HG03432 (cell line): ENCODE measurements at regions not wholly inside any gene's neighbourhood (a gene's known extent, or its start where the extent isn't known, plus 50 kb on each side); places are given as distances from the start of the nearest gene placed in this dataset.

Experiments used
- ATAC-seq: cut with Tn5 transposase; IDR thresholded peaks from one replicate; pipeline ENCODE4 v1.9.1; 2021; ENCODE audit warnings: mild to moderate bottlenecking, moderate library complexity; ENCODE audit not compliant: unreplicated experiment

DNA sequence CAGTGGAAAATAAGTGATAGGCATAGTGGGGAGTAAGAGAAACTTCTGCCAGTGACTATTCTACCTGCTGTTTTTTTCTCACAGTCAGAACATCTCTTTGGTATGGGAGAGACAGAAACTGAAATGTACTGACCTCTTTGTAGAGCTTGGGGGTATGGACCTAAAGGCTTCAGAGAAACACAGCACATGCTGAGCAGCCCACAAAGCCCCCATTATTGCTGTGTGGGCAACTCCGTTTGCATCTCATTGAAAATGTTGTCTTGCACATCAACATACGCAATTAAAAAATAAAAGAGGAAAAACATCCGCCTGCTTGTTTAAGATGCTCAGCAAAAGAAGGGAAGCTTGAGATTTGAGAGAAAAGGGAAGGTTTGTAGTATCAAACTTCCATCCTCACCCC, 443.4 kb upstream of the SEMA6D start:
- no peak for ATAC-seq

DNA sequence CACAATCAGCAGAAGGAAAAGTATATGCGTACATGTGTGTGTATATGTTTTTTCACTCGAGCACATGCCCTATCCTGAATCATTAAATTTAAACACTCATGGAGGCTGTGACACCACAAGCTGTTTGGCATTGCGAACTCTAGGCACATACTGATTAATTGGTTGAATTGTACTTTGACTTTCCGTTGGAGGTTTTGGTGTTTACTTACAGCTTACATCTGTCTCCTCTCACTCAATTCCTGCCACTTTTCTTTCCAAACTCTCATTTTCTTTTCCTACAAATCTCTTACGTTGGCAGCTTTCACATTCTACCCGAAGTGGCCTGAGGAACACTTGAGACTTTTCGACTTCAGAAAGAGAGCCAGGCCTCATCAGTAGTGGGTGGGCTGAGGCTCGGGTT, 434.1 kb upstream of the SEMA6D start:
- no peak for ATAC-seq

- ATAC-seq, result no peak
Measured at GRCh38 chr15:47288794-47289193, 428.5 kb upstream of the SEMA6D start.

DNA sequence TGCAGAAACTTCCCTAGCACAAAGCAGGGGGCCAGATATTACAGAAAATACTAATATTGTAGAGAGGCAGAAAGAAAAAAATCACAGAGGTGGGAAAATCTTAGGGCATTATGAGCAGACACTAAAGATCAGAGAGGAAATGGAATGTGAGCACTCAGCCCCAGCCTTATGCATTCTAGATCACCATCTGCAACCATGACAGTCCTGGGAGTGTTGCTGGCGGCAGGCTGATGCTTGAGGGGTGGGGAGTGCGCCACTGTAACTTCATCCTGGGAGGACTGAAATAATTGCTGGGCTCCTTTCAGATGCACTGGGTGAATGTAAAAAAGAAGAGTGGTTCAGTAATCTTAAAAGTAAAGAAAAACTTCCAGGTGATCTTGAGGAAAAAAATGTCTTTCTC, 427.6 kb upstream of the SEMA6D start:
- ATAC-seq, result no peak

DNA sequence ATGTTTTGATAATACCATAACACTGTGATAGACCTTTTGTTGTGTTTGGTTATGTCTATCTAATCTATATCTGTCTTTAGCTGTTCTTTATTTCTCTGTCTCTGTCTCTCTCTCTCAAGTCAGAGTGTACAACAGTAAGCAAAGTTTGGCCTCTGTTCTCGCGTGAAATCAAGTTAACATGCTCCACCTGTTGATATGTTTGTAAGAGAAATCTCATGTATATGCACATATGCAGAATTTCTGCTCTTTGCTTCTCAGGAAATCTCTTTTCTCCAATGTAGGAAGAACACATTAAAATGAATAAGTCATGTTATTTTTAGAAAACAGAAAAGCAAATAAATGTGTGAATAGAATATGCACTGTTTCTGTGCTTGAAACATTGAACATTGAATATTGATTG, 425.5 kb upstream of the SEMA6D start:
- no peak for ATAC-seq

- no peak for ATAC-seq
Measured at GRCh38 chr15:47292638-47293190, 424.6 kb upstream of the SEMA6D start.

DNA sequence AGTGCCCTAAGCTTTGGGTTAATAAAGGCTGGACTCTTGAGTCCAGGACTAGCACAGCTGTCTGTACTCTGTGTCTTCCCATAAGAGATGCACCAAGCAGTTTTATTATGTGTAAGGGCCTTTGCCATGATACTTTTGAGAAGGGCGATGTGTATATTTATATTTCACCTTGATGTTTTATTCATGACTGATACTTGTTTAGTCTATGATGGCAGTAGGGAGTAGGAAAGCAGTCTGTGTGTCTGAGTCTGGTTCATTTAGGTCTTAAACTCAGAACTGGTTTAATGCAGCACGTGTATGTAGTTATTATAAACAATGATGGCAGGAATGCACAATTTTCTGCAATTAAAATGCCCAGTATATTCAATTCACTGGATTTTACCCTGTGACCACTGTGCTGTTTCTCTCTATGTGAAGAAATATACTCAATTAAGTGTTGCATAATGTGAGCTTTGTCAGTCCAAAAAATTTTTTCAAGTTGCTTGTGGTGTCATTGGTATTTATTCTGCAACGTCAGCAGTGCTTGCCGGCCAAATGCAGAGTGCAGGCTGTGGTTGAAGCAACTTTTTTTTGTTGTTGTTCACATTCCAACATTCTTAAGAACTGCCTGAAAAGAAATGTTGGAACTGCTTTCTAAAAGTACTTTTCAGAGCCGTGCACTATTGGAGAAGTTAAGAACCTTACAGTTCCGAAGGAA, 423.7 kb upstream of the SEMA6D start:
- ATAC-seq, result no peak

DNA sequence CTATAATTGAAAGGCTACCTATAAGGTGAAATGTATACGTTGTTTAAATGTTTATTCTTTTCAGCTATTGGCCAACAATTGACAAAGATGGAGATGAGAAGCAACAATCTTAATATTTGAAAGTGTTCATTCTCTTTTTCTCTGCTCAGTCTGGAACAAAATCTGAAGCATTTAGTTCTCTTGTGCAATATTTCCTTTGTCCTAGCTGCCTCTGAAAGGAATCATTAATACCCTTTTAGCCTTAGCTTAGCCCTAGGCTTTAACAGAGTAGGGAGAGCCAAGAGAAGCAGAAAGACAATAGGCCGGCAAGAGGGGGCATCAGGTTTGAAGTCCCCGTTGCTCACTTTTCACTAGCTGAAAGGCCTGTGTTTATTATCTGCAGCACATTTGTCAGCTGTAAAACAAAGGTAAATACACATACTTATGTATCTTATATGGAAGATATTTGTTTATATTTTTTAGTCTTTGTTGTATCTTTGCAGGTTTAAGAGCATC, 422.5 kb upstream of the SEMA6D start:
- ATAC-seq, result no peak

DNA sequence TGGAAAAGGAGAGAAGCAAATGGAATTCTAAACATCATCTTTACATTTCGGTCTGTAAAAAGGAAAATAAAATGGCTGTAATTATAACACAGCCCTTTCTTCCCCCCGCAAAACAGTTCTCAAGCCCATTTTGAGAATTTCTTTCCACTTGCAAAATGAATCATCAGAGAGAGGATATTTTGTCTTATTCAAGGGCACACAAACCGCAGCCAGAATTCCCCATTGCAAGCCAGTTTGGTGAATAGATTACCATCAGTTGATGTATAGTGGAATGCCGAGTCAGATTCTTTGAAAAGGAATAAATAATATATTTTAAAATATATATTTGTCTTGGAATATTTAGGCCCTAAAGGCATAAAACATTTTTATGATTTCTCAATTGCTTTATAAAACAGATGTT, 420.4 kb upstream of the SEMA6D start:
- ATAC-seq, result no peak

DNA sequence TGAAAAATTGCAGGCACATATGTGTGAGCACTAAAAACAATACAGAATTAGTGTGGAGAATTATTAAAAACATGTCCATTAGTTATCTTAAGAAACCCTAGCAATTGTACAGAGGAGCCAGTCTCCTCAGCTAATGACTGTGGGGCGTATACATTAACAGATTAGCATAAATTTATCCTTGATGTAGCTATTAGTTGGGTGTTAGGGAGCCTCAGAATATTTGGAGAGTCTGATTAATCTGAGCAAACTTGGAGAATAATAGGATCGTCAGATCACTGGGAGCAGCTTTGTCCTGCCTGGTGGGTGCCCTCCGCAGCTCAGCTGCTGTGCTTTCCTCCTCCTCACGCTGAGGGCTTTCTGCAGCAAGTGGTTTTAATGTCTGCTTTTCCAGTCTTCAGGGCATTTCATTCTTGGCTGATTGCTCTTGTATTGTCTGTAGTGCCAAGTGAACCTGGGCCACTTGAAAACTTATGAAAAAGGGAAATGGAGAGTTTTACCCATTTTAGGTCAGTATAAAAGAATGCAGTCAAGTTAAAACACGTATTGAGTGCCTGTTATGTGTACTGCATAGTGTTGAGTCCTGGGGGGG, 417.4 kb upstream of the SEMA6D start:
- no peak for ATAC-seq

- ATAC-seq, result no peak
Measured at GRCh38 chr15:47300596-47300995, 416.7 kb upstream of the SEMA6D start.

DNA sequence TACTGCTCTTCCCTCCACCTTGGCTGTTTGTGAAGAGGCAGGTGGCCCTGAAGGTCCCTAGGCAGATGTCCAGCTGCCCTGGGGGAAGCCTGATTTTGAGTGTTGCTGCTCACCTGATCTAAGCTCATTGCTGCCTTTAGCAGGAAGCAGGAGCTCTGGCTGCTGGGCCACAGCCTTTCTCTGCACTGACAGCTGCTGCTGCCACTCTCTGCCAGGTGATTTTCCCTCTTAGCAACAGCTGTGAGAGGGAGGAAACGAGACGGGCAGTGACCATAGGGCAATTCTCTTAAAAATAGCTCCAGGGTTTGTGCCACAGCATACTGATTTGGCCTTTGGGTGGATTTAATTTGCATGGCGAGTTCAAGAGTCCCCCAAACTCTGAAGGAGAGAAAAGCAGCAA, 415.8 kb upstream of the SEMA6D start:
- ATAC-seq, result peak; percentile 50

GRCh38 chr15:47304656-47305055, 412.6 kb upstream of the SEMA6D start:
- no peak for ATAC-seq

DNA sequence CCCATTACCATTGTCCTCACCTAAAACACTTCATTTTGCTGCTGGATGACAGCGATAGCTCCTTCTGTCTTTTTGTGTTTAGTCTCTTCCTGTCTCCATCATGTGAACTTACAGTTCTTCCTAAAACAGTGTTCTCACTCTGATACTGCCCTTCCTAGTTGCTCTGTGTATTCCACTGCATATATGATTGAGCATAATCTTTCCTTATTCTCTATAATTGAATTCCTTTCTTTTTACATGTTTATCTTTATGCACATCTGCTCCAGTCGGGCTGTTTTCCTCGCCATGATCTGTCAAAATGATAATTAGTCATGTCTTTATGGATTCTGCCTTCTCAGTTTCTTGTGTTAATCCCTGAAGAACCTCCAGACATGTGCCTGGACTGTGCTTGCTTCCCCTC, 405.1 kb upstream of the SEMA6D start:
- ATAC-seq, result no peak

GRCh38 chr15:47326410-47327333, 390.6 kb upstream of the SEMA6D start:
- no peak for ATAC-seq

DNA sequence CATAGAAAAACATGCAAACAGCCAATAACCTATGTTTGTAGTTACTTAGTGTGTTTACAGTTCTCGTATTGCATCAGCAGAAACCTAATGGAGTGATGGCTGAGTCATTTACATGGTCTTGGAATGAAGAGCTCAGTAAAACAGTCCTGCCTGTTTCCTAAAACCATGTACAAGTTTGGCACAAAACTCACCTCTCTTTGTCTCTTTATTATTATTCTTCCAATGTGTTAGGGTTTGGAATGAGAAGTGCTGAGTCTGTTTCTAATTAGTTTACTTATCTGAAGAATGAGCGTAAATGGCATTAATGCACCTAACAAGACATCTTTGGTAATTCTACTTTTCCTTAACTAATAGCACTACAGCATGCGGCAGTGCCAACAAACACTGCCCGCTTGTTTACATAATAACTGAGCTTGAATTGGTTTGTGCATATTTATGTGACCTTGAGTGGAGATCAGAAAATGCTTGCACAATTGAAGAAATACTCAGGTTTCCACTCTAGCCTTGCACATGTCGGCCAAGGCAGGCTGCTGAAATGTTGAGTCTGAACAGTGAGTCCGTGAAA, 385.4 kb upstream of the SEMA6D start:
- no peak for ATAC-seq

DNA sequence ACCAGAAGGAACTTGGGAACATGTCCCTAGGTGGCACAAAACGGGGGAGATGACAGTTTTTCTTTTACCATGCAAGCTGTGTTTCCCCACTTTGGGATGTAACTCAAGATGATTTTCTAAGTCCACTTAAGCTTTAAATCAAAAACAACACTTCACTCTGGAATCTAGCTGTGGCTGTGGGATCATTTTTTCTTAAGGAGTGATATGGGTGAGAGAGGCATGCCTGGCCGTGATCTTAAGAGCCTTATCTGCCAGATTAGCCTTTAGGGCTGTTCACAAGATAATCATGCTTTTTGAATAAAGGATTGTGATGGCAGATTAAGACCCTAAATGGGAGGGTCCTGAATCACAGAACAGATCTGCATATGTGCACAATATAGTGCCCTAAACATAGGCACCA, 384.8 kb upstream of the SEMA6D start:
- ATAC-seq, result no peak

GRCh38 chr15:47333734-47334133, 383.6 kb upstream of the SEMA6D start:
- no peak for ATAC-seq

- ATAC-seq, result no peak
Measured at GRCh38 chr15:47334805-47335535, 382.3 kb upstream of the SEMA6D start.

- ATAC-seq, result no peak
Measured at GRCh38 chr15:47337106-47337505, 380.2 kb upstream of the SEMA6D start.
